ENCODE measurements at regions not wholly inside any gene's neighbourhood (a gene's known extent, or its start where the extent isn't known, plus 50 kb on each side); places are given as distances from the start of the nearest gene placed in this dataset.

GRCh38 chr3:73846951-73847350 lies 222.2 kb upstream of the PDZRN3 start:
- Mint-ChIP-seq H3K36me3 (ENCODE audit: unreplicated experiment) (no peaks in the 10 kb centered on the region), H3K4me1 (ENCODE audit: low read depth, unreplicated experiment) (no peaks in the 10 kb centered on the region), H3K27ac (ENCODE audit: unreplicated experiment) (no peak overlapping the region), H3K27me3 (ENCODE audit: unreplicated experiment) (no peaks in the 10 kb centered on the region), H3K4me3 (ENCODE audit: unreplicated experiment) (no peak overlapping the region), H3K9me3 (ENCODE audit: unreplicated experiment) (no peaks in the 10 kb centered on the region)
- no peak for TF ChIP-seq CTCF (IDR thresholded peaks at IDR 0.05; ENCODE audit: partially characterized antibody, unreplicated experiment)
- no peak for DNase-seq

- H3K27ac Mint-ChIP-seq (ENCODE audit: unreplicated experiment) = no peak overlapping the region
- peaks cover 17% of the 10 kb centered on the region for H3K36me3 Mint-ChIP-seq (ENCODE audit: unreplicated experiment)
- no peak overlapping the region for H3K4me3 Mint-ChIP-seq (ENCODE audit: unreplicated experiment)
- DNase-seq = no peak
- H3K9me3 Mint-ChIP-seq (ENCODE audit: unreplicated experiment) = no peaks in the 10 kb centered on the region
- no peaks in the 10 kb centered on the region for H3K4me1 Mint-ChIP-seq (ENCODE audit: low read depth, unreplicated experiment)
- H3K27me3 Mint-ChIP-seq (ENCODE audit: unreplicated experiment) = peaks cover 2% of the 10 kb centered on the region
- TF ChIP-seq CTCF (IDR thresholded peaks at IDR 0.05; ENCODE audit: partially characterized antibody, unreplicated experiment) = no peak
These were observed 214.3 kb upstream of the PDZRN3 start for GRCh38 chr3:73839032-73839431.

- Mint-ChIP-seq H3K4me3 (ENCODE audit: unreplicated experiment) (no peak overlapping the region), H3K27ac (ENCODE audit: unreplicated experiment) (no peak overlapping the region), H3K4me1 (ENCODE audit: low read depth, unreplicated experiment) (no peaks in the 10 kb centered on the region), H3K9me3 (ENCODE audit: unreplicated experiment) (no peaks in the 10 kb centered on the region), H3K36me3 (ENCODE audit: unreplicated experiment) (peaks cover 17% of the 10 kb centered on the region), H3K27me3 (ENCODE audit: unreplicated experiment) (peaks cover 2% of the 10 kb centered on the region)
- no peak for DNase-seq
- no peak for TF ChIP-seq CTCF (IDR thresholded peaks at IDR 0.05; ENCODE audit: partially characterized antibody, unreplicated experiment)
These were observed 211.2 kb upstream of the PDZRN3 start for GRCh38 chr3:73835945-73836344.

- H3K36me3 Mint-ChIP-seq (ENCODE audit: unreplicated experiment) = peaks cover 17% of the 10 kb centered on the region
- no peaks in the 10 kb centered on the region for H3K9me3 Mint-ChIP-seq (ENCODE audit: unreplicated experiment)
- DNase-seq = no peak
- peaks cover 9% of the 10 kb centered on the region for H3K4me1 Mint-ChIP-seq (ENCODE audit: low read depth, unreplicated experiment)
- no peak for TF ChIP-seq CTCF (IDR thresholded peaks at IDR 0.05; ENCODE audit: partially characterized antibody, unreplicated experiment)
- peaks cover 2% of the 10 kb centered on the region for H3K27me3 Mint-ChIP-seq (ENCODE audit: unreplicated experiment)
- no peak overlapping the region for H3K4me3 Mint-ChIP-seq (ENCODE audit: unreplicated experiment)
- no peak overlapping the region for H3K27ac Mint-ChIP-seq (ENCODE audit: unreplicated experiment)
These were observed 207.7 kb upstream of the PDZRN3 start for GRCh38 chr3:73832426-73832825.

- no peak overlapping the region for H3K27ac Mint-ChIP-seq (ENCODE audit: unreplicated experiment)
- TF ChIP-seq CTCF (IDR thresholded peaks at IDR 0.05; ENCODE audit: partially characterized antibody, unreplicated experiment) = no peak
- no peaks in the 10 kb centered on the region for H3K27me3 Mint-ChIP-seq (ENCODE audit: unreplicated experiment)
- H3K36me3 Mint-ChIP-seq (ENCODE audit: unreplicated experiment) = peaks cover 4% of the 10 kb centered on the region
- H3K4me3 Mint-ChIP-seq (ENCODE audit: unreplicated experiment) = no peak overlapping the region
- no peaks in the 10 kb centered on the region for H3K9me3 Mint-ChIP-seq (ENCODE audit: unreplicated experiment)
- peaks cover 9% of the 10 kb centered on the region for H3K4me1 Mint-ChIP-seq (ENCODE audit: low read depth, unreplicated experiment)
- DNase-seq = no peak
These were observed 203.6 kb upstream of the PDZRN3 start for GRCh38 chr3:73828348-73828747.
